ENCODE measurements at regions not wholly inside any gene's neighbourhood (a gene's known extent, or its start where the extent isn't known, plus 50 kb on each side); places are given as distances from the start of the nearest gene placed in this dataset.

- no peak for TF ChIP-seq EP300 (IDR thresholded peaks at IDR 0.05)
- TF ChIP-seq POLR2A (IDR thresholded peaks at IDR 0.05) = no peak
Observed at GRCh38 chr3:88412346-88412745, 262.6 kb downstream of the C3orf38 start.

Measured in upper lobe of left lung (tissue), 4 donors.